Osteoblast (primary cell): ENCODE measurements at regions not wholly inside any gene's neighbourhood (a gene's known extent, or its start where the extent isn't known, plus 50 kb on each side); places are given as distances from the start of the nearest gene placed in this dataset.

Source experiments
- DNase-seq: peaks from one replicate; pipeline ENCODE4 v3.0.0; 2011; ENCODE audit warnings: low spot score, mixed read lengths; ENCODE audit not compliant: insufficient read length; ENCODE audit errors: missing footprints
- H2AFZ ChIP-seq: 2 replicates; pipeline ENCODE4 v1.6.0; 2011; ENCODE audit warnings: mild to moderate bottlenecking, low read length
- H3K27ac ChIP-seq: 2 replicates; pipeline ENCODE4 v1.5.1; 2011; ENCODE audit warnings: mild to moderate bottlenecking, low read depth, low read length, moderate library complexity
- H3K27me3 ChIP-seq: 2 replicates; pipeline ENCODE4 v1.6.0; 2012; ENCODE audit warnings: mild to moderate bottlenecking, control low read depth, inconsistent platforms, low read length, moderate library complexity; ENCODE audit not compliant: insufficient read depth
- H3K36me3 ChIP-seq: 2 replicates; pipeline ENCODE4 v1.5.1; 2011; ENCODE audit warnings: mild to moderate bottlenecking, low read length, control low read depth, moderate library complexity; ENCODE audit not compliant: insufficient read depth
- H3K4me1 ChIP-seq: 2 replicates; pipeline ENCODE4 v1.5.1; 2011; ENCODE audit warnings: mild to moderate bottlenecking, low read length, control low read depth, moderate library complexity; ENCODE audit not compliant: insufficient read depth
- H3K4me2 ChIP-seq: 2 replicates; pipeline ENCODE4 v1.6.0; 2011; ENCODE audit warnings: mild to moderate bottlenecking, low read length; ENCODE audit not compliant: insufficient read depth
- H3K4me3 ChIP-seq: fragments of 200-600 bp; sonication (generic); 3 replicates; pipeline ENCODE4 v1.5.1; 2012; ENCODE audit warnings: mild to moderate bottlenecking, low read length, inconsistent platforms; ENCODE audit not compliant: insufficient read depth
- H3K79me2 ChIP-seq: 2 replicates; pipeline ENCODE4 v1.6.0; 2012; ENCODE audit warnings: mild to moderate bottlenecking, low read length, control low read depth, inconsistent platforms; ENCODE audit not compliant: insufficient read depth
- H3K9me3 ChIP-seq: 2 replicates; pipeline ENCODE4 v1.5.1; 2011; ENCODE audit warnings: low read depth, low read length, control low read depth
- H4K20me1 ChIP-seq: 2 replicates; pipeline ENCODE4 v1.6.0; 2012; ENCODE audit warnings: mild to moderate bottlenecking, low read length, control low read depth; ENCODE audit not compliant: insufficient read depth
- TF ChIP-seq, protein P1 (sequence below): IDR thresholded peaks from 2 replicates; pipeline ENCODE4 v1.5.1; 2011; ENCODE audit warnings: mild to moderate bottlenecking, low read depth, low read length, moderate library complexity; ENCODE audit errors: extremely low read depth

- Histone ChIP-seq H2AFZ (no peak overlapping the region), H4K20me1 (no peaks in the 10 kb centered on the region), H3K27ac (no peak overlapping the region), H3K27me3 (no peaks in the 10 kb centered on the region), H3K9me3 (no peaks in the 10 kb centered on the region), H3K4me2 (no peak overlapping the region), H3K36me3 (no peaks in the 10 kb centered on the region), H3K4me1 (no peaks in the 10 kb centered on the region), H3K79me2 (no peaks in the 10 kb centered on the region), H3K4me3 (no peak overlapping the region)
- TF ChIP-seq, protein P1, sequence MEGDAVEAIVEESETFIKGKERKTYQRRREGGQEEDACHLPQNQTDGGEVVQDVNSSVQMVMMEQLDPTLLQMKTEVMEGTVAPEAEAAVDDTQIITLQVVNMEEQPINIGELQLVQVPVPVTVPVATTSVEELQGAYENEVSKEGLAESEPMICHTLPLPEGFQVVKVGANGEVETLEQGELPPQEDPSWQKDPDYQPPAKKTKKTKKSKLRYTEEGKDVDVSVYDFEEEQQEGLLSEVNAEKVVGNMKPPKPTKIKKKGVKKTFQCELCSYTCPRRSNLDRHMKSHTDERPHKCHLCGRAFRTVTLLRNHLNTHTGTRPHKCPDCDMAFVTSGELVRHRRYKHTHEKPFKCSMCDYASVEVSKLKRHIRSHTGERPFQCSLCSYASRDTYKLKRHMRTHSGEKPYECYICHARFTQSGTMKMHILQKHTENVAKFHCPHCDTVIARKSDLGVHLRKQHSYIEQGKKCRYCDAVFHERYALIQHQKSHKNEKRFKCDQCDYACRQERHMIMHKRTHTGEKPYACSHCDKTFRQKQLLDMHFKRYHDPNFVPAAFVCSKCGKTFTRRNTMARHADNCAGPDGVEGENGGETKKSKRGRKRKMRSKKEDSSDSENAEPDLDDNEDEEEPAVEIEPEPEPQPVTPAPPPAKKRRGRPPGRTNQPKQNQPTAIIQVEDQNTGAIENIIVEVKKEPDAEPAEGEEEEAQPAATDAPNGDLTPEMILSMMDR, result no peak
- no peak for DNase-seq
Measured at GRCh38 chr12:19953734-19954133, 414.6 kb upstream of the PDE3A start.

DNA sequence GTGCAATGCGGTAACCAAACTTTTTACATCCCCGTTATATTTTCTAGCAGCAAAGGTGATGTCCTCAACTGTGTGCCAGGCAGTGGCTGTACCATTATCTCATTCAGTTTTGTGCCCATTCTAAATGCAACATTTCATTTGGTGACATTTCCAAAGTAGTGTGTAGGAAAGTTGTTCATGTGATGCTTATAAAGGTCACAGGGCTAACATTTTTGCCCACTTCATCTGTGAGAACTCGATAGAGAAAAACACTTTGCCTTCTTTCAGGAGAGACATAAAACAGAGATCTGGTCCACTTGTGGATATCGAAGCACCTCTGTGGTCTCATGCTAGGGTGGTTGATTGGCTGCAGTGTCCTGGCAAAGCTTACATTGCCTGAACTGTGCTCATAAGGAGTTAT lies 414.2 kb upstream of the PDE3A start:
- Histone ChIP-seq H2AFZ (no peak overlapping the region), H3K27ac (no peak overlapping the region), H3K79me2 (no peaks in the 10 kb centered on the region), H4K20me1 (no peaks in the 10 kb centered on the region), H3K4me2 (no peak overlapping the region), H3K36me3 (no peaks in the 10 kb centered on the region), H3K4me1 (no peaks in the 10 kb centered on the region), H3K9me3 (no peaks in the 10 kb centered on the region), H3K4me3 (no peak overlapping the region), H3K27me3 (no peaks in the 10 kb centered on the region)
- TF ChIP-seq, protein P1, result no peak
- no peak for DNase-seq

- Histone ChIP-seq H2AFZ (peak overlapping the region; percentile 16), H3K4me1 (no peaks in the 10 kb centered on the region), H3K79me2 (no peaks in the 10 kb centered on the region), H3K9me3 (no peaks in the 10 kb centered on the region), H3K4me2 (no peak overlapping the region), H3K27ac (no peak overlapping the region), H3K27me3 (no peaks in the 10 kb centered on the region), H3K4me3 (no peak overlapping the region), H3K36me3 (no peaks in the 10 kb centered on the region), H4K20me1 (no peaks in the 10 kb centered on the region)
- peak; percentile 49 for DNase-seq
- TF ChIP-seq, protein P1, result no peak
Measured at GRCh38 chr12:19957308-19958125, 410.8 kb upstream of the PDE3A start.

- Histone ChIP-seq H3K9me3 (no peaks in the 10 kb centered on the region), H3K4me1 (no peaks in the 10 kb centered on the region), H2AFZ (no peak overlapping the region), H3K79me2 (no peaks in the 10 kb centered on the region), H3K4me3 (no peak overlapping the region), H4K20me1 (no peaks in the 10 kb centered on the region), H3K36me3 (no peaks in the 10 kb centered on the region), H3K4me2 (no peak overlapping the region), H3K27ac (no peak overlapping the region), H3K27me3 (no peaks in the 10 kb centered on the region)
- no peak for DNase-seq
- TF ChIP-seq, protein P1, result no peak
Measured at GRCh38 chr12:19958389-19958788, 409.9 kb upstream of the PDE3A start.
